Fibroblast of villous mesenchyme (primary cell): ENCODE measurements at regions not wholly inside any gene's neighbourhood (a gene's known extent, or its start where the extent isn't known, plus 50 kb on each side); places are given as distances from the start of the nearest gene placed in this dataset.

ENCODE experiments used
- DNase-seq: peaks from one replicate; pipeline ENCODE4 v3.0.0-alpha.2; 2010; ENCODE audit warnings: low read depth
- H3K4me3 ChIP-seq: 2 replicates; pipeline ENCODE4 v1.5.1; 2011; ENCODE audit warnings: low read depth, mild to moderate bottlenecking, low read length
- TF ChIP-seq, protein P1 (sequence below): IDR thresholded peaks from 2 replicates; pipeline ENCODE4 v1.5.1; 2012; ENCODE audit warnings: low read depth, mild to moderate bottlenecking, low read length; ENCODE audit not compliant: insufficient read depth

DNA sequence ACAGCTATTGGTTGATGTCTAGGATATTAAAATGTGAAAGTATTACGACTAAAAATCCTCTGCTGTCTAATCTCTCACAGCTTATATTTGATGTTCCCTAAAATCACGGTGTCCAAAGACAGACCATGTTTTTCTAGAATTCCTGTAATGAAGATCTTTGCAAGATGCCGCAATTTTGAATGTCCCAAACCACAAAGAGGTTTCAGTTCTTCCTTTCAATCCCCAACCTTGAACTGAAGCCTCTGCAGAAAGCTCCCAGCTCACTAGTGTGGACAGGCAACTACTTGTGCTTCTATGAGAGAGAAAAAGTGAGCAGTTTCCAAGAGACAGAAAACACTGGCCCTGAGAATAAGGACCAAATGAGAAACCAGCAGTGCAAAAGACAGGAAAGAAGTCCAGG, 370.1 kb downstream of the FOXA2 start:
- TF ChIP-seq, protein P1, sequence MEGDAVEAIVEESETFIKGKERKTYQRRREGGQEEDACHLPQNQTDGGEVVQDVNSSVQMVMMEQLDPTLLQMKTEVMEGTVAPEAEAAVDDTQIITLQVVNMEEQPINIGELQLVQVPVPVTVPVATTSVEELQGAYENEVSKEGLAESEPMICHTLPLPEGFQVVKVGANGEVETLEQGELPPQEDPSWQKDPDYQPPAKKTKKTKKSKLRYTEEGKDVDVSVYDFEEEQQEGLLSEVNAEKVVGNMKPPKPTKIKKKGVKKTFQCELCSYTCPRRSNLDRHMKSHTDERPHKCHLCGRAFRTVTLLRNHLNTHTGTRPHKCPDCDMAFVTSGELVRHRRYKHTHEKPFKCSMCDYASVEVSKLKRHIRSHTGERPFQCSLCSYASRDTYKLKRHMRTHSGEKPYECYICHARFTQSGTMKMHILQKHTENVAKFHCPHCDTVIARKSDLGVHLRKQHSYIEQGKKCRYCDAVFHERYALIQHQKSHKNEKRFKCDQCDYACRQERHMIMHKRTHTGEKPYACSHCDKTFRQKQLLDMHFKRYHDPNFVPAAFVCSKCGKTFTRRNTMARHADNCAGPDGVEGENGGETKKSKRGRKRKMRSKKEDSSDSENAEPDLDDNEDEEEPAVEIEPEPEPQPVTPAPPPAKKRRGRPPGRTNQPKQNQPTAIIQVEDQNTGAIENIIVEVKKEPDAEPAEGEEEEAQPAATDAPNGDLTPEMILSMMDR = no peak
- no peak overlapping the region for H3K4me3 ChIP-seq
- no peak for DNase-seq

DNA sequence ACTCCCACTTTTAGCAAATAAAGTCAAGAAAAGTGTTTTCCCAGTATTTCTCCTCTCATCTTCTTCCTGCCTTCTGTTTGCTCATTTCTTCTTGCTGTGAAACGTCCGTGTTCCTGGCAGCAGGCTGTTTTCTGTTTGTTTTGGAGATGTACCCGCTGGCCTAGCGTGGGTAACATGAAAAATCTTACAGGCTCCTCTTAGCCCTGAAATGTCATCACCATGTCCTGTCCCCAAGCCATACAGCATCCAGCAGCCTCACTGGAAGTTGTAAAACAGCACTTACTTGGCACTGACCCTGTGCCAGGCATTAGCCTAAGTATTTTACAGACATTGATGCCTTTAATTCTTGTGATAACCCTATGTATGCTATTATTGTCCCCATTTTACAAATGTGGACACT, 371.1 kb downstream of the FOXA2 start:
- no peak overlapping the region for H3K4me3 ChIP-seq
- TF ChIP-seq, protein P1 = no peak
- no peak for DNase-seq

DNA sequence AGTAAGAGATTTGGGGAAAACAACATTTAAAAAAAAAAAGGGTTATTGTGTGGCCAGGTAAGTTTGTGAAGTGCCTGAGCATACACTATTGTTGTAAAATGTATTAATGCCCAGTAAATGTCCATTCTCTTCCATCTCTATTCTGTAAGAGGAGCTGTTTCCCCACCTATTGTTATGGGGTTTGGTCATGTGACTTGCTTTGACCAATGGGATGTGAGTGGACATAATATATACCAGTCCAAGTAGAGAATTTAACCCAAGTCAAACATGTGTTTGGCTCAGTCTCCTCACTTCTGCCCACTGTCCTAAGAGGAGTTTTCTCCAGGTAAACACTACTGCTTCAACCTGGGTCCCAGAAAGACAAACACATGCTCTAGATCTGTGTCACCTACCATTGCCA, 377.1 kb downstream of the FOXA2 start:
- TF ChIP-seq, protein P1 = no peak
- no peak for DNase-seq
- no peak overlapping the region for H3K4me3 ChIP-seq

DNA sequence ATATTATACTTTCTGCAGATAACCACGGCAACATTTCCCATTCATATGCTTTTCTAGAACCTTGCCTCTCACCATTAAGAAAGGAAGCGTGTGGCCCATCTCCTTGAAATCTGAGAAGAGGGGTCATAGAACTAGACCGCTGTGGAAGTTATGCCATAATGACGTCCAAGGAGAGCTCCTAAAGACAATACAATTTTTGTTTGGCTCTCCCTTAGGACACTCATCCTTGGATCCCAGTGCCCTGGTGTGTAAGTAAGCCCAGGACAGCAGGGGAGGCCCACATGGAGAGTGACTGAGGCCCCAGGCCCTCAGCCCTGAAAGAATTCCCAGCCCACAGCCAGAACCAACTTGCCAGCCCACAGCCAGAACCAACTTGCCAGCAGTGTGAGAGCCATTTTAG, 379.6 kb downstream of the FOXA2 start:
- no peak for DNase-seq
- no peak overlapping the region for H3K4me3 ChIP-seq
- TF ChIP-seq, protein P1 = no peak

DNA sequence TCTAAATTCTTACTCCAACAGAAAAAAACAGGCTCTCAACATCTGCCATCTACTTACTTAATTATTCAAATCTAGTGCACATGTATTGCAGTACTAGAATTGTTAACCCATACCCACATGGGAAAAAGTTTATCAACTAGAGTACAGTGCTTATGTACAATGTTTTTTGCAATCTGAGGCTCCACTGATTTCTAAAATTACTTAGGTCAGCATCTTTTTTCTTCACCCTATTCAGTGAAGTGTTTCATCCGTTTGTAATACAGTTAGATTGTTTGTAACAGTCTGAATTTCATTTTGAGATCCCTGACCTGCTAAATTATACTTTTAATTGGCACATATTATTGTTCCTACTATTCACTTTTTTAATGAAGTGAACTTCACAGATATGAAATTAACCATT, 402.2 kb downstream of the FOXA2 start:
- H3K4me3 ChIP-seq = no peak overlapping the region
- DNase-seq = no peak
- TF ChIP-seq, protein P1 = no peak

DNA sequence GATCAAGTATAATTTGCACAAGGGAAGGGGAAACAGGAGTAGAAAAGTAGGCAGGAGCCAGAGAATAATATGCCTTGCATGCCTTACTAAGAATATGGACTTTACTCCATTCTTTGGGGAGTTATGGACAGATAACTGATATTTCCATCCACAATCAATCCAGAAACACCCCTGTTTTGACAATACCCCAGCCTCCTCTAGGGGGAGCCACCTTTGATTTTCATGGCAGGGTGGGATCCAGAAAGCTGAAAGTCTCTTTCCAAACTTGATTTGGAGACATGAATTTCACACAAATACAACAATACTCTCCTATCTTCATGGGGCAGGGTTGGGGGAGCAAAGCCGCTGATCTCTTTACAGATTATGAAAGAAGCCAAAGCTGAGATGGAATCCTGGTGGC, 404.1 kb downstream of the FOXA2 start:
- no peak overlapping the region for H3K4me3 ChIP-seq
- TF ChIP-seq, protein P1 = no peak

DNA sequence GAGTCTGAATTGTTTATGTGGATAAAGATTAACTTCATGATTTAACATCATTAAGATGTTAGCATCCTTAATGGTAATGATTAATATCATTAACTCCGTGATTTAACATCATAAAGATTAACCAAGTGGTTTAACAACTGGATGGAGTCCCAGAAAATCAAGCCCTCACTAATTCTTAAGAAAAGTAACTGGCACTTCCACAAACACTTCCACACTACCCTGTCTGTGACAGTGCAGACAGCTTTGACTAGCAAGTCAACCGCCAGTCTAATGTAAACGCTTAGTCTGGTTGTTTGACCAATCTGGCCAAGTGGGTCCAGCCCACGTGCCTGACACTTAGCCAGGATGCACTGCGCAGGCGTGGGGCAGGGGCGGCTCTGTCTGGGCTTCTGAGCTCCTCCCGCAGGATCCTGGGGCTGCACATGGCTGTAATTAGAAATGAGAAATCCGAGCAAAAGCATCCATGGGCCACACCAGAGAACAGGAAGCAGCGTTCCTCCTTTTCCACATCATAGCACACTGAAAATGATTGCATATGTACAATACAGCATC, 424.2 kb downstream of the FOXA2 start:
- DNase-seq = no peak
- no peak overlapping the region for H3K4me3 ChIP-seq
- TF ChIP-seq, protein P1 = no peak

More for the DNA sequence above, 404.1 kb downstream of the FOXA2 start:
- no peak for DNase-seq
